GM23338 (cell line): ENCODE measurements at regions not wholly inside any gene's neighbourhood (a gene's known extent, or its start where the extent isn't known, plus 50 kb on each side); places are given as distances from the start of the nearest gene placed in this dataset.
"Not testable (repeated sequence)": the region's sequence is repeated elsewhere in the genome, so short reads cannot be mapped to it uniquely, and the experiment has no call there.

Experiments used
- ATAC-seq: fragments of 200-7000 bp; cut with Tn5 transposase; 3 replicates; pipeline ENCODE4 v1.9.1; 2020
- DNase-seq: peaks from one replicate; pipeline ENCODE4 v3.0.0-alpha.2; 2015; ENCODE audit warnings: low spot score
- H2AFZ ChIP-seq: fragments of 200-600 bp; sonication (generic); 2 replicates; pipeline ENCODE4 v1.8.0; 2016; ENCODE audit warnings: antibody characterized with exemption, mild to moderate bottlenecking, moderate library complexity
- H3F3A ChIP-seq: fragments of 200-600 bp; sonication (generic); replicated peaks from 2 replicates; pipeline ENCODE4 v1.8.0; 2017; ENCODE audit warnings: antibody characterized with exemption, mixed run types, low read depth
- H3K27ac ChIP-seq: fragments of 200-600 bp; sonication (generic); 2 replicates; pipeline ENCODE4 v1.6.1; 2016; ENCODE audit warnings: low read depth
- H3K27me3 ChIP-seq: fragments of 200-600 bp; sonication (generic); 2 replicates; pipeline ENCODE4 v1.8.0; 2016; ENCODE audit warnings: mild to moderate bottlenecking, mixed run types, moderate library complexity; ENCODE audit not compliant: insufficient read depth
- H3K36me3 ChIP-seq: fragments of 200-600 bp; sonication (generic); 2 replicates; pipeline ENCODE4 v1.8.0; 2016; ENCODE audit warnings: mild to moderate bottlenecking; ENCODE audit not compliant: insufficient read depth
- H3K4me1 ChIP-seq: fragments of 200-600 bp; sonication (generic); 2 replicates; pipeline ENCODE4 v1.8.0; 2016; ENCODE audit warnings: mild to moderate bottlenecking, moderate library complexity; ENCODE audit not compliant: insufficient read depth
- H3K4me2 ChIP-seq: fragments of 200-600 bp; sonication (generic); 2 replicates; pipeline ENCODE4 v1.7.1; 2017; ENCODE audit warnings: mixed run types
- H3K4me3 ChIP-seq: fragments of 200-600 bp; sonication (generic); 2 replicates; pipeline ENCODE4 v1.6.1; 2016; ENCODE audit warnings: mixed run types
- H3K79me2 ChIP-seq: fragments of 200-600 bp; sonication (generic); replicated peaks from 2 replicates; pipeline ENCODE4 v1.8.0; 2017; ENCODE audit warnings: mild to moderate bottlenecking; ENCODE audit not compliant: insufficient read depth
- H3K9me2 ChIP-seq: fragments of 200-600 bp; sonication (generic); 2 replicates; pipeline ENCODE4 v1.8.0; 2017; ENCODE audit not compliant: insufficient read depth
- H4K20me1 ChIP-seq: fragments of 200-600 bp; sonication (generic); replicated peaks from 2 replicates; pipeline ENCODE4 v1.8.0; 2017; ENCODE audit warnings: mild to moderate bottlenecking; ENCODE audit not compliant: insufficient read depth
- H3K27ac Mint-ChIP-seq: 2 replicates; pipeline ENCODE4 v1.8.0; 2020; ENCODE audit warnings: inconsistent platforms, mild to moderate bottlenecking, moderate library complexity, mixed read lengths
- H3K27me3 Mint-ChIP-seq: 3 replicates; pipeline ENCODE4 v1.8.0; 2022; ENCODE audit warnings: low read depth, mild to moderate bottlenecking, moderate library complexity, mixed read lengths, inconsistent platforms; ENCODE audit not compliant: insufficient read depth, poor library complexity
- H3K36me3 Mint-ChIP-seq: 3 replicates; pipeline ENCODE4 v1.8.0; 2021; ENCODE audit warnings: low read depth, mild to moderate bottlenecking, inconsistent platforms, moderate library complexity, mixed read lengths
- H3K4me1 Mint-ChIP-seq: 3 replicates; pipeline ENCODE4 v1.8.0; 2020; ENCODE audit warnings: mild to moderate bottlenecking, inconsistent platforms, mixed read lengths
- H3K4me3 Mint-ChIP-seq: 3 replicates; pipeline ENCODE4 v1.8.0; 2021; ENCODE audit warnings: moderate library complexity, mild to moderate bottlenecking, inconsistent platforms, mixed read lengths
- H3K9me3 Mint-ChIP-seq: 3 replicates; pipeline ENCODE4 v1.8.0; 2020; ENCODE audit warnings: moderate library complexity, mild to moderate bottlenecking, inconsistent platforms, mixed read lengths

- H3K4me1 ChIP-seq, H3K36me3 Mint-ChIP-seq, H4K20me1 ChIP-seq, H3K4me1 Mint-ChIP-seq, H2AFZ ChIP-seq, H3K4me3 ChIP-seq, H3K4me3 Mint-ChIP-seq, ATAC-seq, H3F3A ChIP-seq, H3K9me2 ChIP-seq, H3K79me2 ChIP-seq, H3K27ac Mint-ChIP-seq, H3K9me3 Mint-ChIP-seq, H3K4me2 ChIP-seq, H3K27ac ChIP-seq, H3K27me3 Mint-ChIP-seq, H3K27me3 ChIP-seq, DNase-seq, H3K36me3 ChIP-seq: not testable (repeated sequence)
These were observed 205.7 kb upstream of the TP53TG3 start for GRCh38 chr16:32881631-32882030.

GRCh38 chr16:32880009-32880408 lies 204.0 kb upstream of the TP53TG3 start:
- H3K27ac ChIP-seq, ATAC-seq, DNase-seq, H3K27me3 ChIP-seq, H3K4me2 ChIP-seq, H3K36me3 Mint-ChIP-seq, H3K79me2 ChIP-seq, H4K20me1 ChIP-seq, H3K27me3 Mint-ChIP-seq, H3K4me3 Mint-ChIP-seq, H3K4me3 ChIP-seq, H3K9me2 ChIP-seq, H3K4me1 ChIP-seq, H3K27ac Mint-ChIP-seq, H3K9me3 Mint-ChIP-seq, H3K4me1 Mint-ChIP-seq, H2AFZ ChIP-seq, H3F3A ChIP-seq, H3K36me3 ChIP-seq: not testable (repeated sequence)

GRCh38 chr16:32876718-32877117 lies 200.8 kb upstream of the TP53TG3 start:
- not testable (repeated sequence) for ATAC-seq, H3K9me2 ChIP-seq, H2AFZ ChIP-seq, H3K27me3 Mint-ChIP-seq, DNase-seq, H3K4me2 ChIP-seq, H3K27ac Mint-ChIP-seq, H3K27me3 ChIP-seq, H3K36me3 Mint-ChIP-seq, H3K4me3 Mint-ChIP-seq, H3K36me3 ChIP-seq, H4K20me1 ChIP-seq, H3K4me3 ChIP-seq, H3K27ac ChIP-seq, H3F3A ChIP-seq, H3K79me2 ChIP-seq, H3K4me1 Mint-ChIP-seq, H3K4me1 ChIP-seq, H3K9me3 Mint-ChIP-seq

GRCh38 chr16:32873783-32874182 lies 197.8 kb upstream of the TP53TG3 start:
- not testable (repeated sequence) for H3K4me1 Mint-ChIP-seq, H3K4me3 Mint-ChIP-seq, H3K27me3 Mint-ChIP-seq, H3K4me3 ChIP-seq, H3K27ac ChIP-seq, DNase-seq, H3K36me3 Mint-ChIP-seq, ATAC-seq, H3K4me1 ChIP-seq, H3K4me2 ChIP-seq, H3K36me3 ChIP-seq, H2AFZ ChIP-seq, H3F3A ChIP-seq, H4K20me1 ChIP-seq, H3K27me3 ChIP-seq, H3K79me2 ChIP-seq, H3K27ac Mint-ChIP-seq, H3K9me3 Mint-ChIP-seq, H3K9me2 ChIP-seq

GRCh38 chr16:32873120-32873519 lies 197.2 kb upstream of the TP53TG3 start:
- H3K27me3 Mint-ChIP-seq, H3K9me2 ChIP-seq, H3K9me3 Mint-ChIP-seq, H3F3A ChIP-seq, H3K27ac Mint-ChIP-seq, H3K4me2 ChIP-seq, H2AFZ ChIP-seq, H3K4me3 Mint-ChIP-seq, H3K36me3 ChIP-seq, H3K27me3 ChIP-seq, ATAC-seq, H3K27ac ChIP-seq, H4K20me1 ChIP-seq, H3K4me3 ChIP-seq, H3K79me2 ChIP-seq, H3K36me3 Mint-ChIP-seq, H3K4me1 Mint-ChIP-seq, DNase-seq, H3K4me1 ChIP-seq: not testable (repeated sequence)

- H3K9me2 ChIP-seq, H3K4me3 ChIP-seq, H2AFZ ChIP-seq, H3K27me3 ChIP-seq, H3K27ac Mint-ChIP-seq, H3K4me2 ChIP-seq, DNase-seq, ATAC-seq, H3K27ac ChIP-seq, H3K4me1 Mint-ChIP-seq, H4K20me1 ChIP-seq, H3K4me3 Mint-ChIP-seq, H3F3A ChIP-seq, H3K79me2 ChIP-seq, H3K36me3 Mint-ChIP-seq, H3K27me3 Mint-ChIP-seq, H3K4me1 ChIP-seq, H3K36me3 ChIP-seq: not testable (repeated sequence)
- H3K9me3 Mint-ChIP-seq: peaks cover 12% of the 10 kb centered on the region
These were observed 194.7 kb upstream of the TP53TG3 start for GRCh38 chr16:32870628-32871027.

GRCh38 chr16:32868334-32868733 lies 192.4 kb upstream of the TP53TG3 start:
- not testable (repeated sequence) for H3K27ac Mint-ChIP-seq, H3K4me3 Mint-ChIP-seq, DNase-seq, H4K20me1 ChIP-seq, H3K36me3 Mint-ChIP-seq, H3K36me3 ChIP-seq, H3K4me1 ChIP-seq, H3F3A ChIP-seq, H3K9me2 ChIP-seq, H2AFZ ChIP-seq, H3K27me3 Mint-ChIP-seq, H3K4me2 ChIP-seq, H3K79me2 ChIP-seq, H3K4me1 Mint-ChIP-seq, ATAC-seq, H3K27ac ChIP-seq, H3K4me3 ChIP-seq, H3K27me3 ChIP-seq
- peaks cover 12% of the 10 kb centered on the region for H3K9me3 Mint-ChIP-seq
